ENCODE measurements at regions not wholly inside any gene's neighbourhood (a gene's known extent, or its start where the extent isn't known, plus 50 kb on each side); places are given as distances from the start of the nearest gene placed in this dataset.

GRCh38 chr1:83761167-83762038 is 237.5 kb downstream of the TTLL7 start:
- no peak for DNase-seq
- Histone ChIP-seq H3K27me3 (ENCODE audit: control insufficient read depth, insufficient read depth, low read length) (peaks cover 11% of the 10 kb centered on the region), H3K4me3 (ENCODE audit: low read length) (no peak overlapping the region), H3K9me3 (ENCODE audit: control insufficient read depth, low read depth, low read length) (no peaks in the 10 kb centered on the region), H3K27ac (ENCODE audit: low read length) (no peak overlapping the region), H3K36me3 (ENCODE audit: control insufficient read depth, insufficient read depth, low read length) (no peaks in the 10 kb centered on the region), H3K4me1 (ENCODE audit: control insufficient read depth, insufficient read depth, low read length) (no peaks in the 10 kb centered on the region)
- WGBS (ENCODE audit: insufficient coverage, low lambda C conversion rate): 50% methylated on average over 4 of the region's 8 CpGs

DNA sequence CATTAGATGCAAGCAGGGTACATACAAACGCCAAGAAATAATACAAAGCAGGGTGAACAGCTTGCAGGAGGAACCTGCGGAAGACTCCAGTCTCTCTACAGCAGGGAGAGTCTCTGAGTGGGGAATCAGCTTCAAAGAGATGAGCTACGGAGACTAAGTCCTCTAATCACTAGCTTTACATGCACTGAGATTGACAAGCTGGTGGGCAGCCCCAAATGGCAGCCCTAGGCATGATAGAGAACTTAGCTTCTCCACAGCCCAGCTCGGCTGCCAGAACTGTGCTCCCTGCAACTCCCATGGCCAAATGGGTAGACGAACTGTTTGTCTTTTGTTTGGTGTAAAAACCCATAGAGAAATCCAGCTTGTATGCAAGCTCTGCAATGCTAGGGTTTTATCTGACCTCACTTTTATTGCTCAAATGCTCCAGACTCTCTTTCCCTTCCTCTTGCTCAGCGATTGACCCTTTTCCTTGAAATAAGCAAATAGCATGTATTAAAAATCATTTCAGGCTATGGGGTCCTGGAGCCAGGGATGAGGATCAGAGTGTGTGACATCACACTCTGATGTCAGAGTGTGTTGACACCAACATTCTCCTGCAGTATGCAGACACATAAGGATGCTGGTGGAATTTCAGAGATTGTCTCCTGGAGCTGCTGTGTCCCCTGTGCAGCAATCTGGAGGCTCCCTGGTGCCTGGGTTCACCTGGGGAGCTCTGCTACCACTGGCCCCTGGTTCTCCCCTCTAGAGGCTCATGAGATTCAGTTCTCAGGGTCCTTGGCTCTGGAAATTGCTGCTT is 238.5 kb downstream of the TTLL7 start:
- no peaks in the 10 kb centered on the region for H3K4me1 ChIP-seq (ENCODE audit: control insufficient read depth, insufficient read depth, low read length)
- WGBS (ENCODE audit: insufficient coverage, low lambda C conversion rate): 80% methylated on average over 1 of the region's 6 CpGs

DNA sequence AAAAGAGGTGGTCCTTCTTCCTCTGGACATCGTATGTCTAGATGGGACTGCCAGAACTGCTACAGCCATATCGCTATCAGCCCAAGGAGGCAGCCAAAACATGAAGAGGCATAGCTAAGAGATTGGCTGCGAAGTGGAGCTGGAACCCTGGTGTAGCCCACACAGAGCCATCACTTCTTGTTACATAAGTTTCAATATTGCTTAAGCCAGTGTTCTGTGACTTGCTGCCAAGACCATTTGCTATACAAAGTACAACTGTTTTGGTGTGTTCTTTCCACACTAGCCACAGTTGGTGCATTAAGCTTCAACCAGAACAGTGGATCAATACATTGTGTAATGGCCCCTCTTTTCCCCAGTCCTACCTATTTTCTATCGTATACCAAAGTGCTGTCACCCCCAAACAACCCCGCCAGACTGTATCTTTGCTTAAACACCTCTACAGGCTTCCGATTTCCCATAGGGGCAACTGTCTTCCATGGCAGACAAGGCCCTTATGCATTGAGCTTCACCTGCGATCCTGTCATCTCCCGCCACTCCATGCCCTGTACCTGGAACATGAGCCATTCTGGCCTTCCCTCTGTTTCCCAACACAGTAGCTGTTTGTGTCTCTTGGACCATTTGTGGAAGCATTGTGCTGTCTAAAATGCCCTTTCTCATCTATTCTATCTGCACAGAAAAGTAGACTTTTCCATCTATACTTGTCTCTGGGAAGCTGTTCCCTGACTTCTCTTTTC is 241.8 kb downstream of the TTLL7 start:
- H3K27ac ChIP-seq (ENCODE audit: low read length): no peak overlapping the region
- no peaks in the 10 kb centered on the region for H3K36me3 ChIP-seq (ENCODE audit: control insufficient read depth, insufficient read depth, low read length)
- H3K4me1 ChIP-seq (ENCODE audit: control insufficient read depth, insufficient read depth, low read length): no peaks in the 10 kb centered on the region
- WGBS (ENCODE audit: insufficient coverage, low lambda C conversion rate): no CpG with 5 or more reads among the region's 8 CpGs
- peaks cover 9% of the 10 kb centered on the region for H3K27me3 ChIP-seq (ENCODE audit: control insufficient read depth, insufficient read depth, low read length)
- H3K9me3 ChIP-seq (ENCODE audit: control insufficient read depth, low read depth, low read length): no peaks in the 10 kb centered on the region
- DNase-seq: no peak
- no peak overlapping the region for H3K4me3 ChIP-seq (ENCODE audit: low read length)

More for the DNA sequence above, 238.5 kb downstream of the TTLL7 start:
- Histone ChIP-seq H3K9me3 (ENCODE audit: control insufficient read depth, low read depth, low read length) (no peaks in the 10 kb centered on the region), H3K27ac (ENCODE audit: low read length) (no peak overlapping the region), H3K4me3 (ENCODE audit: low read length) (no peak overlapping the region), H3K27me3 (ENCODE audit: control insufficient read depth, insufficient read depth, low read length) (peaks cover 11% of the 10 kb centered on the region), H3K36me3 (ENCODE audit: control insufficient read depth, insufficient read depth, low read length) (no peaks in the 10 kb centered on the region)
- DNase-seq: no peak

DNA sequence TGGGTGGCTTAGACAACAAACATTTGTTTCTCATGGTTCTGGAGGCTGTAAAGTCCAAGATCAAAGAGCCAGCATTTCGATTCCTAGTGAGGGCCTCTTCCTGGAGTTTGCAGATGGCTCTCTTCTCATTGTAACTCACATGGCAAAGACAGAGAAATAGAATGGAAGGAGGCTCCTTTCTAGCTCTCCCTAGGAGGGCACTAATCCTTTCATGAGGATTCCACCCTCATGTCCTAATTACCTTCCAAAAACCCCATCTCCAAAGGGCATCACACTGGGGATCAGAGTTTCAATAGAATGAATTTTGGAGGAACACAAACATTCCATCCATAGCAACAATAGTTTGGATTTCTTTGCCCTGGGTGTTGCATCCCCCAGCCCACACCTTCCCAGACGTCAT is 247.3 kb downstream of the TTLL7 start:
- H3K27me3 ChIP-seq (ENCODE audit: control insufficient read depth, insufficient read depth, low read length): no peaks in the 10 kb centered on the region
- WGBS (ENCODE audit: insufficient coverage, low lambda C conversion rate): 88% methylated on average over 1 of the region's 2 CpGs
- H3K27ac ChIP-seq (ENCODE audit: low read length): no peak overlapping the region
- no peaks in the 10 kb centered on the region for H3K4me1 ChIP-seq (ENCODE audit: control insufficient read depth, insufficient read depth, low read length)
- no peak overlapping the region for H3K4me3 ChIP-seq (ENCODE audit: low read length)
- no peak for DNase-seq
- no peaks in the 10 kb centered on the region for H3K9me3 ChIP-seq (ENCODE audit: control insufficient read depth, low read depth, low read length)
- H3K36me3 ChIP-seq (ENCODE audit: control insufficient read depth, insufficient read depth, low read length): no peaks in the 10 kb centered on the region

GRCh38 chr1:83750201-83750600 is 248.7 kb downstream of the TTLL7 start:
- no peak overlapping the region for H3K4me3 ChIP-seq (ENCODE audit: low read length)
- 100% methylated on average over 1 of the region's 1 CpG for WGBS (ENCODE audit: insufficient coverage, low lambda C conversion rate)
- no peaks in the 10 kb centered on the region for H3K27me3 ChIP-seq (ENCODE audit: control insufficient read depth, insufficient read depth, low read length)
- H3K9me3 ChIP-seq (ENCODE audit: control insufficient read depth, low read depth, low read length): no peaks in the 10 kb centered on the region
- no peaks in the 10 kb centered on the region for H3K36me3 ChIP-seq (ENCODE audit: control insufficient read depth, insufficient read depth, low read length)
- no peak overlapping the region for H3K27ac ChIP-seq (ENCODE audit: low read length)
- no peak for DNase-seq
- no peaks in the 10 kb centered on the region for H3K4me1 ChIP-seq (ENCODE audit: control insufficient read depth, insufficient read depth, low read length)

- 50% methylated on average over 1 of the region's 4 CpGs for WGBS (ENCODE audit: insufficient coverage, low lambda C conversion rate)
- H3K27me3 ChIP-seq (ENCODE audit: control insufficient read depth, insufficient read depth, low read length): no peaks in the 10 kb centered on the region
- H3K4me3 ChIP-seq (ENCODE audit: low read length): no peak overlapping the region
- no peaks in the 10 kb centered on the region for H3K4me1 ChIP-seq (ENCODE audit: control insufficient read depth, insufficient read depth, low read length)
- no peak overlapping the region for H3K27ac ChIP-seq (ENCODE audit: low read length)
- DNase-seq: no peak
- no peaks in the 10 kb centered on the region for H3K36me3 ChIP-seq (ENCODE audit: control insufficient read depth, insufficient read depth, low read length)
- no peaks in the 10 kb centered on the region for H3K9me3 ChIP-seq (ENCODE audit: control insufficient read depth, low read depth, low read length)
Observed at GRCh38 chr1:83747853-83748482, 251.0 kb downstream of the TTLL7 start.

DNA sequence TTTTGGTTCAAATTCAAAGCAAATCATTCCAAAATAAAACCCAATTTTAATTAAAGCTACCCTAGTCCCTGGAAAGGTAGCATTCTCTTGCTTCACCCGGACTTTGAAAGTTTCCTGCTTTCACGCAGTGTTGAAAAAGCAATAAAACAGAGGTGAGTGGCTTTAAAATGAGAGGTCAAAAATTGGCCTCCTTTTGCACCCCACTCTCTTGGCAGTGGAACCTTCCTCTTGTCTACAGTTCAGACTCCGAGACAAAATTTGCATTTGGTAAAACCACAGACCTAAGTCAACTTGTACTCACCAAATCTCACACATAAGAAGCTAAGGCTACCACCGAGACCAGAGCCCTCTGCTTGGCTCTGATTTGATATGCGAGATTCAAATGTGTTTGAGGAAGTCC is 252.7 kb downstream of the TTLL7 start:
- no peak for DNase-seq
- peaks cover 14% of the 10 kb centered on the region for H3K4me1 ChIP-seq (ENCODE audit: control insufficient read depth, insufficient read depth, low read length)
- no CpG with 5 or more reads among the region's 5 CpGs for WGBS (ENCODE audit: insufficient coverage, low lambda C conversion rate)
- no peaks in the 10 kb centered on the region for H3K27me3 ChIP-seq (ENCODE audit: control insufficient read depth, insufficient read depth, low read length)
- no peaks in the 10 kb centered on the region for H3K9me3 ChIP-seq (ENCODE audit: control insufficient read depth, low read depth, low read length)
- H3K36me3 ChIP-seq (ENCODE audit: control insufficient read depth, insufficient read depth, low read length): no peaks in the 10 kb centered on the region
- H3K4me3 ChIP-seq (ENCODE audit: low read length): no peak overlapping the region
- H3K27ac ChIP-seq (ENCODE audit: low read length): no peak overlapping the region

DNA sequence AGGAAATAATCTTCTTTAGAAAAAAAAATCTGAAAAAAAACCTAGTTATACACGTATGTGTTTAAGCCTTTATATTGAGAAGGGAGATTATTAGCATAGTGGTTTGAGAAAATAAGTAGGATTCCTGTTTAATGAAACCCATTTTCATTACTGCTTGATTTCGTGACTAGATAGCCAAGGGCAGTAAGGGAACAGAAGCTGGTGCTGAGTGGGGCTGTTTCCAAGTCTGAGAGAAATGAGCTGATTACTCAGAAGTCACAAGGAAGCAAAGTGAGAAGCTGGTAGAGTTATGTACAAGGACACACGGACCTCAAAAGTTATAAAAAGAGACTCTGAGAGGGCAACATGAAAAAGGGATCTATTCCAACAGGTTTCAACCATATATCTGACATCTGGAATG is 256.5 kb downstream of the TTLL7 start:
- no peaks in the 10 kb centered on the region for H3K27me3 ChIP-seq (ENCODE audit: control insufficient read depth, insufficient read depth, low read length)
- H3K9me3 ChIP-seq (ENCODE audit: control insufficient read depth, low read depth, low read length): no peaks in the 10 kb centered on the region
- H3K4me3 ChIP-seq (ENCODE audit: low read length): no peak overlapping the region
- WGBS (ENCODE audit: insufficient coverage, low lambda C conversion rate): 100% methylated on average over 1 of the region's 3 CpGs
- peak overlapping the region; percentile 72 for H3K27ac ChIP-seq (ENCODE audit: low read length)
- no peaks in the 10 kb centered on the region for H3K36me3 ChIP-seq (ENCODE audit: control insufficient read depth, insufficient read depth, low read length)
- H3K4me1 ChIP-seq (ENCODE audit: control insufficient read depth, insufficient read depth, low read length): peaks cover 16% of the 10 kb centered on the region
- peak; percentile 7 to 35 for DNase-seq

DNA sequence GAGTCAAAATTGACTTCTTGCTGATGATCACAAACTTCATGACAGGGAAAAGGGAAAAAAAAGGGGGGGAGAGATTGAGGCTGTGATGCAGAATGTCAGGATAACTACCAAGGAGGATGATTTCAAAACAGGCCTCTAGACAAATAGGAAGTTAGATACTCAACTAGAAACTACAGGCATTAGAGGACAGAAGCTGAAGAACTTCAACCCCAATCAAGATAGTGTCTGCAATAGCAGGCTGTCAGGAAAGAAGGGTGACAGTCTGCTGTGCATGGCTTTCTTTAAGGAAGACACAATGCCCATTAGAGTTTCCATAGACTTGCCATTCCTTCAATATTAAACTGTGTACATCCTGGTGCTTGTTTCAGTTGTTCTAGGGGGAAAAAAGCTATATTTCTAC is 257.2 kb downstream of the TTLL7 start:
- Histone ChIP-seq H3K4me3 (ENCODE audit: low read length) (no peak overlapping the region), H3K27ac (ENCODE audit: low read length) (peak overlapping the region; percentile 72), H3K27me3 (ENCODE audit: control insufficient read depth, insufficient read depth, low read length) (no peaks in the 10 kb centered on the region), H3K36me3 (ENCODE audit: control insufficient read depth, insufficient read depth, low read length) (no peaks in the 10 kb centered on the region), H3K4me1 (ENCODE audit: control insufficient read depth, insufficient read depth, low read length) (peaks cover 16% of the 10 kb centered on the region), H3K9me3 (ENCODE audit: control insufficient read depth, low read depth, low read length) (no peaks in the 10 kb centered on the region)
- DNase-seq: peak; percentile 38 to 70

DNA sequence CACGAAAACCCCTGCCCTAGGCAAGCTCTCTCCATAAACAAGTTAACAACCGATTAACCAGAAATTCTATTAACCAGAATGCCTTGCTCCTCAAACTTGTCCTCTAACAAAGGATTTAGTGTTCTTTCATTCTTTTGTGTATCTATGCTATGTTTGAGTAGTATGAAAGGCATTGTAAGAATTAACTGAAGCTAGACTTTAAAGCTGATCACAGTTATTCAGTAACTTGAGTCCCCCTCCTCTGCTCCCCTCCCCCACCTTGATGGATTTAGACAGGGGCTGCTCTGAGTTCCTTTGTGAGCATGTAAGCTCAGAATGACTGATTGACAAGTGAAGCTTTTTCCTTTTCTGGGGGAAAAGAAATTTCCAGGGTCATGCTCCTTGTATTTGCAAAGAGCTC is 257.6 kb downstream of the TTLL7 start:
- peak overlapping the region; percentile 54 for H3K27ac ChIP-seq (ENCODE audit: low read length)
- H3K36me3 ChIP-seq (ENCODE audit: control insufficient read depth, insufficient read depth, low read length): no peaks in the 10 kb centered on the region
- no peaks in the 10 kb centered on the region for H3K27me3 ChIP-seq (ENCODE audit: control insufficient read depth, insufficient read depth, low read length)
- WGBS (ENCODE audit: insufficient coverage, low lambda C conversion rate): no CpG with 5 or more reads among the region's 2 CpGs
- H3K9me3 ChIP-seq (ENCODE audit: control insufficient read depth, low read depth, low read length): no peaks in the 10 kb centered on the region
- peaks cover 16% of the 10 kb centered on the region for H3K4me1 ChIP-seq (ENCODE audit: control insufficient read depth, insufficient read depth, low read length)
- peak in 1 of 2 donors; percentile 14 for DNase-seq
- no peak overlapping the region for H3K4me3 ChIP-seq (ENCODE audit: low read length)
